H9 (cell line): ENCODE measurements at regions not wholly inside any gene's neighbourhood (a gene's known extent, or its start where the extent isn't known, plus 50 kb on each side); places are given as distances from the start of the nearest gene placed in this dataset.

Experiments used
- DNase-seq: peaks from one replicate; pipeline ENCODE4 v3.0.0-alpha.2; 2017
- H2AFZ ChIP-seq: one replicate; pipeline ENCODE4 v1.6.1; 2013; ENCODE audit warnings: mild to moderate bottlenecking, low read length, control low read depth, moderate library complexity
- H2AK5ac ChIP-seq: 2 replicates; pipeline ENCODE4 v1.6.1; 2013; ENCODE audit warnings: low read length, control low read depth, mixed read lengths; ENCODE audit not compliant: insufficient read length
- H2BK120ac ChIP-seq: one replicate; pipeline ENCODE4 v1.6.1; 2013; ENCODE audit warnings: low read depth, mild to moderate bottlenecking, low read length, control low read depth, inconsistent platforms; ENCODE audit not compliant: poor library complexity, severe bottlenecking
- H2BK12ac ChIP-seq: 2 replicates; pipeline ENCODE4 v1.6.1; 2013; ENCODE audit warnings: low read length, control low read depth, mixed read lengths, low read depth; ENCODE audit not compliant: insufficient read length
- H2BK15ac ChIP-seq: 2 replicates; pipeline ENCODE4 v1.6.1; 2013; ENCODE audit warnings: low read depth, low read length, control low read depth
- H2BK20ac ChIP-seq: one replicate; pipeline ENCODE4 v1.6.1; 2013; ENCODE audit warnings: low read depth, mild to moderate bottlenecking, low read length, control low read depth, inconsistent platforms; ENCODE audit not compliant: poor library complexity, severe bottlenecking
- H2BK5ac ChIP-seq: 2 replicates; pipeline ENCODE4 v1.6.1; 2013; ENCODE audit warnings: low read length, control low read depth, mixed read lengths; ENCODE audit not compliant: insufficient read length
- H3K14ac ChIP-seq: 2 replicates; pipeline ENCODE4 v1.6.1; 2013; ENCODE audit warnings: low read length, control low read depth; ENCODE audit not compliant: insufficient read depth
- H3K18ac ChIP-seq: 2 replicates; pipeline ENCODE4 v1.6.1; 2013; ENCODE audit warnings: low read depth, mild to moderate bottlenecking, mixed read lengths, low read length, control low read depth; ENCODE audit not compliant: insufficient read length
- H3K23ac ChIP-seq: 2 replicates; pipeline ENCODE4 v1.6.1; 2013; ENCODE audit warnings: low read length, control low read depth, mixed read lengths, low read depth; ENCODE audit not compliant: insufficient read length
- H3K23me2 ChIP-seq: 2 replicates; pipeline ENCODE4 v1.6.1; 2013; ENCODE audit warnings: low read depth, mild to moderate bottlenecking, mixed read lengths, low read length, control low read depth; ENCODE audit not compliant: insufficient read length, poor library complexity, severe bottlenecking
- H3K27ac ChIP-seq: 2 replicates; pipeline ENCODE4 v1.5.1; 2013; ENCODE audit warnings: low read length, control low read depth, mixed read lengths, low read depth; ENCODE audit not compliant: insufficient read length
- H3K27me3 ChIP-seq: 2 replicates; pipeline ENCODE4 v1.6.1; 2013; ENCODE audit warnings: low read length, control low read depth, inconsistent platforms; ENCODE audit not compliant: insufficient read depth
- H3K4ac ChIP-seq: 2 replicates; pipeline ENCODE4 v1.6.1; 2013; ENCODE audit warnings: low read depth, mild to moderate bottlenecking, control low read depth, inconsistent platforms, low read length, moderate library complexity
- H3K4me1 ChIP-seq: 2 replicates; pipeline ENCODE4 v1.6.1; 2013; ENCODE audit warnings: low read length, control low read depth, inconsistent platforms; ENCODE audit not compliant: insufficient read depth
- H3K4me2 ChIP-seq: 2 replicates; pipeline ENCODE4 v1.6.1; 2013; ENCODE audit warnings: low read length, control low read depth, mixed read lengths; ENCODE audit not compliant: insufficient read length, insufficient read depth
- H3K56ac ChIP-seq: 2 replicates; pipeline ENCODE4 v1.6.1; 2013; ENCODE audit warnings: low read depth, mild to moderate bottlenecking, mixed read lengths, low read length, control low read depth; ENCODE audit not compliant: insufficient read length
- H3K79me1 ChIP-seq: 2 replicates; pipeline ENCODE4 v1.6.1; 2013; ENCODE audit warnings: low read depth, mild to moderate bottlenecking, moderate library complexity, low read length, control low read depth, inconsistent platforms; ENCODE audit not compliant: insufficient read depth, poor library complexity, severe bottlenecking
- H3K79me2 ChIP-seq: 2 replicates; pipeline ENCODE4 v1.6.1; 2013; ENCODE audit warnings: low read length, control low read depth, inconsistent platforms; ENCODE audit not compliant: insufficient read depth
- H3K9ac ChIP-seq: 2 replicates; pipeline ENCODE4 v1.6.1; 2013; ENCODE audit warnings: low read length, control low read depth, mixed read lengths; ENCODE audit not compliant: insufficient read length; ENCODE audit errors: extremely low read depth
- H3K9me3 ChIP-seq: one replicate; pipeline ENCODE4 v1.6.1; 2013; ENCODE audit warnings: low read depth, low read length, inconsistent platforms; ENCODE audit not compliant: control insufficient read depth
- H3T11ph ChIP-seq: one replicate; pipeline ENCODE4 v1.6.1; 2013; ENCODE audit warnings: mild to moderate bottlenecking, low read length, control low read depth, inconsistent platforms
- H4K20me1 ChIP-seq: one replicate; pipeline ENCODE4 v1.6.1; 2013; ENCODE audit not compliant: control insufficient read depth, insufficient read length, insufficient read depth
- H4K5ac ChIP-seq: 2 replicates; pipeline ENCODE4 v1.6.1; 2013; ENCODE audit warnings: low read depth, mild to moderate bottlenecking, mixed read lengths, low read length, control low read depth; ENCODE audit not compliant: insufficient read length
- H4K8ac ChIP-seq: replicated peaks from 2 replicates; pipeline ENCODE4 v1.6.1; 2013; ENCODE audit warnings: low read length, control low read depth, mixed read lengths, low read depth; ENCODE audit not compliant: insufficient read length
- H4K91ac ChIP-seq: 2 replicates; pipeline ENCODE4 v1.6.1; 2013; ENCODE audit warnings: low read depth, mild to moderate bottlenecking, moderate library complexity, mixed read lengths, low read length, control low read depth; ENCODE audit not compliant: insufficient read length
- H3K27ac Mint-ChIP-seq, 3 experiments: 2 replicates in 2 of 3; 3 replicates in 1 of 3; pipeline ENCODE4 v1.8.0; 2020 to 2021; ENCODE audit warnings: mixed read lengths in 3 of 3, mild to moderate bottlenecking in 1 of 3, moderate library complexity in 1 of 3
- H3K27me3 Mint-ChIP-seq: 2 replicates; pipeline ENCODE4 v1.8.0; 2021; ENCODE audit warnings: low read depth, mild to moderate bottlenecking, moderate library complexity, mixed read lengths
- H3K36me3 Mint-ChIP-seq, 3 experiments: 2 replicates in 2 of 3; 3 replicates in 1 of 3; pipeline ENCODE4 v1.8.0; 2020 to 2021; ENCODE audit warnings: low read depth in 3 of 3, mixed read lengths in 3 of 3; ENCODE audit not compliant: insufficient read depth in 1 of 3
- H3K4me1 Mint-ChIP-seq, 2 experiments: 2 replicates each; pipeline ENCODE4 v1.8.0; 2020; ENCODE audit warnings: mixed read lengths in 2 of 2
- H3K4me3 Mint-ChIP-seq, 2 experiments: 2 replicates in 1 of 2; 3 replicates in 1 of 2; pipeline ENCODE4 v1.8.0; 2020 to 2021; ENCODE audit warnings: mild to moderate bottlenecking in 2 of 2, mixed read lengths in 2 of 2, moderate library complexity in 1 of 2
- H3K9me3 Mint-ChIP-seq, 2 experiments: 2 replicates in 1 of 2; 3 replicates in 1 of 2; pipeline ENCODE4 v1.8.0; 2020; ENCODE audit warnings: mild to moderate bottlenecking in 2 of 2, mixed read lengths in 2 of 2, moderate library complexity in 1 of 2
- WGBS: extraction: QIAGEN DNeasy Blood & Tissue Kit; methylation state at CpG from one replicate; pipeline ENCODE4 v1.1.7; 2013; ENCODE audit warnings: missing lambda C conversion rate, low lambda C conversion rate, mixed read lengths; ENCODE audit not compliant: insufficient read length; ENCODE audit errors: extremely low coverage; 5-methylcytosine and 5-hydroxymethylcytosine counted together
- TF ChIP-seq, protein P1 (sequence below): fragments of 200-600 bp; sonication (generic); conservative IDR thresholded peaks from 3 replicates; pipeline ENCODE4 v1.8.0; 2021; ENCODE audit warnings: antibody characterized with exemption, mild to moderate bottlenecking

DNA sequence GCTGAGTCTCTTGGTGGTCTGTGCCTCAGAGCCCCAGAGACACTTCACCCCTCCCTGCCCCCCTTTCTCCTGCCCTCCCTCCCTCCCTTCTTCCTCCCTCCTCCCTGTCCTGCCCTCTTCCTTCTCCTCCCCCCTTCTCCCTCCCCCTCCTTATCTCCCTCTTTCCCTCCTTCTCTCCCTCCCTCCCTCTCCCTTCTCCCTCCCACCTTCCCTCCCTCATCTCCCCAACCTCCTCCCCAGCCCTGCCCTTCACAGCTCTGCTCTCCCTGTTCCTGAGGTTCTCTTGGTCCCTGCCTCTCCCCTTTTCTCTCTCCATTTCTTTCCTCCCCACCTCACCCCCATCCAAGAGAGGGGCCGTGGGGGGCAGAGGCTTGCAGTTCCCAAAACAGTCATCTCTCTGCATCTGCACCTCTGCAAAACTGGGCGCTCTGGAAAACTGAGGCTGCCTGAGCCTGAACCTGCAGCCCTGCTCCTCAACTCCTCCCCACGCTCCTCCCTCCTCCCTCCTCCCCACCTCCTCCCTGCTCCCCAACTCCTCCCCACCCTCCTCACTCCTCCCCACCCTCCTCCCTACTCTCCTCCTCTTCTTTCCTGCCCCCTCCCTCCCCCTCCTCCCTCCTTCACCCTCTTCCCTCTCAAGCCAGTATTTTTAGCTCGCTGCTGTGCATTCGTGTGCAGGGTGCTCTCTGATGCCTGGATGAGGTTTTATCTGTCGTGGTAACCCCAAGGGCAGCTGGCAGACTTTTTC, 219.1 kb downstream of the C9orf50 start:
- H3K9ac ChIP-seq = no peak overlapping the region
- peaks cover 26% of the 10 kb centered on the region for H3K27me3 Mint-ChIP-seq
- H3K18ac ChIP-seq = peak overlapping the region; percentile 47
- no peak overlapping the region for H2AK5ac ChIP-seq
- H3K27ac Mint-ChIP-seq = peak overlapping the region in 1 of 3 experiments; percentile 79; a peak in 2 of 7 replicates
- no peaks in the 10 kb centered on the region; the same call in 1 of the 2 replicates for H3K4me1 ChIP-seq
- H4K91ac ChIP-seq = no peak overlapping the region
- no peak overlapping the region; a peak in 2 of 5 replicates for H3K4me3 Mint-ChIP-seq
- H3K14ac ChIP-seq = no peak overlapping the region
- no peaks in the 10 kb centered on the region for H3K9me3 ChIP-seq
- no peaks in the 10 kb centered on the region; the same call in 1 of the 2 replicates for H3K27me3 ChIP-seq
- no CpG with 5 or more reads among the region's 6 CpGs for WGBS
- no peak overlapping the region for H2BK12ac ChIP-seq
- no peak overlapping the region for H3K56ac ChIP-seq
- no peaks in the 10 kb centered on the region for H3K79me1 ChIP-seq
- H3K4me2 ChIP-seq = peak overlapping the region; percentile 50
- H4K5ac ChIP-seq = no peak overlapping the region
- no peak overlapping the region for H3K27ac ChIP-seq
- TF ChIP-seq, protein P1, sequence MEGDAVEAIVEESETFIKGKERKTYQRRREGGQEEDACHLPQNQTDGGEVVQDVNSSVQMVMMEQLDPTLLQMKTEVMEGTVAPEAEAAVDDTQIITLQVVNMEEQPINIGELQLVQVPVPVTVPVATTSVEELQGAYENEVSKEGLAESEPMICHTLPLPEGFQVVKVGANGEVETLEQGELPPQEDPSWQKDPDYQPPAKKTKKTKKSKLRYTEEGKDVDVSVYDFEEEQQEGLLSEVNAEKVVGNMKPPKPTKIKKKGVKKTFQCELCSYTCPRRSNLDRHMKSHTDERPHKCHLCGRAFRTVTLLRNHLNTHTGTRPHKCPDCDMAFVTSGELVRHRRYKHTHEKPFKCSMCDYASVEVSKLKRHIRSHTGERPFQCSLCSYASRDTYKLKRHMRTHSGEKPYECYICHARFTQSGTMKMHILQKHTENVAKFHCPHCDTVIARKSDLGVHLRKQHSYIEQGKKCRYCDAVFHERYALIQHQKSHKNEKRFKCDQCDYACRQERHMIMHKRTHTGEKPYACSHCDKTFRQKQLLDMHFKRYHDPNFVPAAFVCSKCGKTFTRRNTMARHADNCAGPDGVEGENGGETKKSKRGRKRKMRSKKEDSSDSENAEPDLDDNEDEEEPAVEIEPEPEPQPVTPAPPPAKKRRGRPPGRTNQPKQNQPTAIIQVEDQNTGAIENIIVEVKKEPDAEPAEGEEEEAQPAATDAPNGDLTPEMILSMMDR = no peak
- no peak overlapping the region for H3T11ph ChIP-seq
- no peaks in the 10 kb centered on the region for H3K23me2 ChIP-seq
- H3K4me1 Mint-ChIP-seq = peaks cover 27 to 44% of the 10 kb centered on the region in 2 experiments
- no peak overlapping the region for H2BK5ac ChIP-seq
- no peaks in the 10 kb centered on the region for H4K20me1 ChIP-seq
- no peak for DNase-seq
- no peak overlapping the region for H2BK15ac ChIP-seq
- no peaks in the 10 kb centered on the region for H3K9me3 Mint-ChIP-seq
- H2AFZ ChIP-seq = no peak overlapping the region
- no peak overlapping the region for H3K23ac ChIP-seq
- no peaks in the 10 kb centered on the region for H3K36me3 Mint-ChIP-seq
- H3K79me2 ChIP-seq = no peaks in the 10 kb centered on the region
- H3K4ac ChIP-seq = no peak overlapping the region
- no peak overlapping the region for H2BK20ac ChIP-seq
- no peak overlapping the region for H2BK120ac ChIP-seq
- no peak overlapping the region for H4K8ac ChIP-seq
